HCEC 1CT (cell line): ENCODE measurements at regions not wholly inside any gene's neighbourhood (a gene's known extent, or its start where the extent isn't known, plus 50 kb on each side); places are given as distances from the start of the nearest gene placed in this dataset.
"Not testable (repeated sequence)": the region's sequence is repeated elsewhere in the genome, so short reads cannot be mapped to it uniquely, and the experiment has no call there.

Experiments
- DNase-seq: peaks from one replicate; pipeline ENCODE4 v3.0.0-alpha.2; 2017

DNA sequence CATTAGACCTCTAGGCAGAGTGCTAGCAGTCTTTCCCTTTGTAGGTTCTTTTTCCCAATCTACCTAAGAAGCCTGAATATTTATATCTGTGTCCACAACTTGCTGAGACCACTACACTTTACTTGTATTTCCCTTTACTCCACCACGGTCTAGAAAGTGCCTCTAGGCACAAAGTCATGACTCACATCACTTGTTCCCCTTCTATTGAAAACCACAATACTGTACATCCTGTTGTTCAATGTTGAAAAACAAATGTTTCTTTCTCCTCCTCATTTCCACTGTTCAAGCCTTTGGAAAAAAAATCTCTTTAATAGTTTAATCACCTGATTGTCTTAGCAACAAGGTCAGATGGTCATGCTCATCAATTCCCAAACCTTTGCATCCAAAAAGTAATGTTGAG is 326.7 kb downstream of the GUCY2F start:
- DNase-seq = no peak

DNA sequence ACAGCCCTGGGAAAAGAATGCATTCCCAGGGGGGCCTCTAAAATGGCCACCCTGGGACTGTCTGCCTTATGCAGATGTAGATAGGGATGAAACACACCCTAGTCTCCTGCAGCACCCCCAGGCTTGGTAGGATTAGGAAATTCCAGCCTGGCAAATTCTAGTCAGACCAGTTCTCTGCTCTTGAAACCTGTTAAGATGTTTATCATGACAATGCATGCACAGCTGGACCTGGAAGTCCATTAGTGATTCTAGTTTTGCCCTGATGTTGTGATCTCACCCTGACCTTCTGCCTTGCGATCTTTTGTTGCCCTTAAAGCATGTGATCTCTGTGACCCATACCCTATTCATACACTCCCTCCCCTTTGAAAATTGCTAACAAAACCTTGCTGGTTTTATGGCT is 337.7 kb downstream of the GUCY2F start:
- not testable (repeated sequence) for DNase-seq

DNA sequence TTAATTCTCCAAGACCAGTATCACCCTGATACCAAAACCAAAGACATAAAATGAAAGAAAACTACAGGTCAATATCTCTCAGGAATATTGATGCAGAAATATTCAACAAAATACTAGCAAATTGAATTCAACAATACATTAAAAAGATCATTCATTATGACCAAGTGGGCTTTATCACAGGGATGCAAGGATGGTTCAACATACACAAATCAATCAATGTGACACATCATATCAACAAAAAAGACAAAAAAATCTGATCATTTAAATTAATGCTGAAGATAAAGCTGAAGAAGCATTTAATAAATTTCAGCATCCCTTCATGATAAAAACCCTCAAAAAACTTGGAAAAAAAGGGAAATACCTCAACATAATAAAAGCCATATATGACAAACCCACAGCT is 341.4 kb downstream of the GUCY2F start:
- DNase-seq = no peak

DNA sequence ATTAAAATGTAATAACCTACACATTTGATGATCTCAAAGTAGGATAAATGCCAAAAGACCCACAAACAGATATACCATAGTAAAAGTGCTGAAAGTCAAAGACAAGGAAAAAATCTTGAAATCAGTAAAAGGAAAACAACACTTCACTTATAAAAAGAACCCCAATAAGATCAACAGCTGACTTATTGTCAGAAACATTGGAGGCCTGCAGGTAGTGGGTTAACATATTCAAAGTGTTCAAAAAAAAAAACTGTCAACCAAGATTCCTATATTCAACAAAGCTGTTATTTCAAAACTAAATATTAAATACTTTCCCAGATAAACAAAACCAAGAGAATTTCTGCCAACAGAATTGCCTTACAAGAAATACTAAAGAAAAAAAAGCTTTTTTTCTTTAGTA is 347.1 kb downstream of the GUCY2F start:
- DNase-seq = no peak

DNA sequence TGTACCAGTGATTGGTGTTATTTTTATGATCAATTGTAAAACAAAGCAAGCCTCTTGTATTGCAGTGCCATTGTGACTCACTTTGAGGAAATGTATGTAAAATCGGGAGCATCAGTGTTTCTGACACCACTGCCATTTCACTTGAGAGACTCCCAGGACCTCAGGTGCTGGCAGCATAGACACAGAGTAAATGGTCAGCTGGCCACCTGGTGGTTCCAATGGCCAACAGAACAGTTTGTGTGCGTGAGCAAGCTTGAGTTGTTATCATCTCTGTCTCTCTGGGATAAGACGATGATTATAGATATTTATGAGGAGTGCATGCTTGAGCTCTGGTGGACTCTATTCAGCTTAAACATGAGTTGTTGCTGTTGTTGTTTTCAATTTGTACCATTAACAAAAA is 356.6 kb downstream of the GUCY2F start:
- no peak for DNase-seq

DNA sequence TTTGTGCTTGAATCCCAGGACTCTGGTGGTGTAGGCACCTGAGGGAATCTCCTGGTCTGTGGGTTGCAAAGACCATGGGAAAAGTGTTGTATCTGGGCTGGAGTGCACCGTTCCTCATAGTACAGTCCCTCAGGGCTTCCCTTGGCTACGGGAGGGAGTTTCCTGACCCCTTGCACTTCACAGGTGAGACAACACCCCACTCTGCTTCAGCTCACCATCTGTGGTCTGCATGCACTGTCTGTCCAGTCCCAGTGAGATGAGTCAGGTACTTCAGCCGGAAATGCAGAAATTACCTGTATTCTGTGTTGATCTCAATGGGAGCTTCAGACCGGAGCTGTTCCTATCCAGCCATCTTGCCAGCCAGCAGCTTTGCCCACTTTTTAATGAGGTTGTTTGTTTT is 353.0 kb upstream of the IRS4 start:
- no peak for DNase-seq

DNA sequence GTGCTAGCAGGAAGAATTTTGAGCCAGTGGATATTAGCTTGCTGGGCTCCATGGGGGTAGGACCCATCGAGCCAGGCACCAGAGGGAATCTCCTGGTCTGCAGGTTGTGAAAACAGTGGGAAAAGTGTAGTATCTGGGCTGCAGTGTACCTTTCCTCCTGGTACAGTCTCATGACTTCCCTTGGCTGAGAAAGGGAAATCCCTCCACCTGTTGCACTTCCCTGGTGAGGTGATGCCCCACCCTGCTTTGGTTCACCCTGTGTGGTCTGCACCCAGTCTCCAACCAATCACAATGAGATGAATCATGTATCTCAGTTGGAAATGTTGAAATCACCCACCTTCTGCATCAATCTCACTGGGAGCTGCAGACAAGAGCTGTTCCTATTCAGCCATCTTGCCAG is 341.4 kb upstream of the IRS4 start:
- DNase-seq = no peak

DNA sequence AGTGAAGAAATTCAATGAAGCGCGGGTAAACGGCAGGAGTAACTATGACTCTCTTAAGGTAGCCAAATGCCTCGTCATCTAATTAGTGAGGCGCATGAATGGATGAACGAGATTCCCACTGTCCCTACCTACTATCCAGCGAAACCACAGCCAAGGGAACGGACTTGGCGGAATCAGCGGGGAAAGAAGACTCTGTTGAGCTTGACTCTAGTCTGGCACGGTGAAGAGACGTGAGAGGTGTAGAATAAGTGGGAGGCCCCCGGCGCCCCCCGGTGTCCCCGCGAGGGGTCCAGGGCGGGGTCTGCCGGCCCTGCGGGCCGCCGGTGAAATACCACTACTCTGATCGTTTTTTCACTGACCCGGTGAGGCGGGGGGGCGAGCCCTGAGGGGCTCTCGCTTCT is 317.8 kb upstream of the IRS4 start:
- DNase-seq = not testable (repeated sequence)

DNA sequence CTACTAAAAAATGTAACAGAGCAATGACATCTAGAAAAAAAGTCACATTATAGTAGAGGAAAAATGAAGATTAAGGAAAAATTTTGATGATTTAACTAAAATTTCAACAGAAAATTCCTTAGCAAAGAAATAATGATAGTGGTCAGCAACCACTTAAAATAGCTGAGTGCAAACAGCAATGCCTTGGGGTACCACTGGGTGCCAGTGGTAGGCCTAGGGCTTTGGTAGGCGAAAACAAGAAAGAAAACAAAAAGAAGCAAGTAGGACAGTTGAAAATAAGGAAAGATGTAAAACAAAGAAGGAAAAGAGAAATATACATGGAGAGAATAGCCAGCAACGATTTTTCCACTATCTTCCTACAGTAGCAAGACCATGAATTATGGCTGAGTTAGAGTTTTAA is 313.5 kb upstream of the IRS4 start:
- no peak for DNase-seq

DNA sequence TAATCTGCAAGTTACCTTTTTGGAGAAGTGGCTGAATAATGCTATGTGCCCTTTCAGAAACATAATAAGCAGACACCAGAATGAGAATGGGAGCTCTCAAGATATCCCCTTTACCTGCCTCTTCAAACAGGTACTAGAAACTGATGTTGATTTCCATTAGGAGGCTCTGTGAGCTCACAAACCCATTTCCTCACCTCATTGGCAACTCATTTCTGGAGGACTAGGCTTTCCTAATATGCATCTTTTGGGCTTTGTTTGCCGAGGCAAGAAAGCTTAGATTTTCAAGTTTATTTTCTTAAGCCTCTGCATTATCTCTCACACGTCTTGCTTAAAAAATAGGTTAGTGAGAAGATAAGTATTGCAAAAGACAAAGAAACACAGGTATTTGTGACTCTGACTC is 313.1 kb upstream of the IRS4 start:
- DNase-seq = no peak

DNA sequence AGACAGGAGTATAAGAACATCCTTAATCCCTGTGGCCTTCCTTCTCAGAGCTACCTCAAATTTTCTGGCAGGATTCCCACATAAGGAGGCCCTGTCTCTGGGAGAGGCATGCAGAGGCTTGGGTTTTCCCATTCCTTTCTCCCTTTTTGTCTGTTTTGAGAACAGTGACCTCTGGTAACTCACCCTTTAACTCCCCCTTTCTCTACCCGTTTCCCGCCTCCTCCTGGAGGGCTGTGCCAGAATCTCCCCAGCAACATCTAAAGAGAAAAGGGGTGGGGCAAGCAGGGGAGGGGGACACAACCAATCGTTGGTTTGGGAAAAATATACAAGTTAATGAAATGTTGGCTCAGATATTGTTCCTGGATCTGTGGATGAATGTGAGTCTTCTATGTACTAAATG is 303.7 kb upstream of the IRS4 start:
- no peak for DNase-seq

DNA sequence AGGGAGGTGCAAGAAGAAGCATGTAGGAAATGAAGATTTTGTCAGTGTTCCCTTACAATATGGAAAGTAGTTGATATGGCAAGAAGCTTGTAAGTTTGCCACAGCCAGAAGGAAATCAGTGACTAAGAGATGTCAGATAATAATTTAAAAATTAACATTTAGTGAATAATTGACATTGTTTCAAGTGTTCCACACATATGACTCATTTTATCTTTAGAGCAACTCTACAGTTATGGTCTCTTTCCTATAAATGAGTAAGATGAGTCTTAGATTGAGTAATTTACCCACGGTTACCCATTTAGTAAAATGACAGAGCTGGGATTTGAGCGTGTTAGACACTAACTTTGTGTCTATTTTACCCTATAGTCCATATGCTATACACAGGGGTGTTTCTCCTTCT is 300.3 kb upstream of the IRS4 start:
- no peak for DNase-seq

DNA sequence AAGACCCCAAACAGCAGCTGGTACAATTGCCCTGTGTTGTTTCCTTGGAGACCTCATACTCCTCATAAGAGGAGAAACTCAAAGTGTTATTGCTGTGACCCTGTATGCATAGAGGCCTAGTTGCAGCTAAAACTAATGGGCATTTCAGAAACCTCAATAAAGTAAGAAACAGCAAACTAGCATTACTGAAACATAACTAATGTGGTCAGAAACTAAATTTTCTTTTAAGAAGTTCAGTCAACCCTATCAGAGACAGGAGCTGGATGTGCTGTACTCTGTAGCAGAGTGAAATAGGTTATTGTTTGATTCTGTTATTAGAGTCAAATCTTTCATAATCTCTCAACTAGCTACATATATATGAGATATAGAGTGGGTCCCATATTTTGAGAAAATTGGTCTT is 257.5 kb upstream of the IRS4 start:
- no peak for DNase-seq

DNA sequence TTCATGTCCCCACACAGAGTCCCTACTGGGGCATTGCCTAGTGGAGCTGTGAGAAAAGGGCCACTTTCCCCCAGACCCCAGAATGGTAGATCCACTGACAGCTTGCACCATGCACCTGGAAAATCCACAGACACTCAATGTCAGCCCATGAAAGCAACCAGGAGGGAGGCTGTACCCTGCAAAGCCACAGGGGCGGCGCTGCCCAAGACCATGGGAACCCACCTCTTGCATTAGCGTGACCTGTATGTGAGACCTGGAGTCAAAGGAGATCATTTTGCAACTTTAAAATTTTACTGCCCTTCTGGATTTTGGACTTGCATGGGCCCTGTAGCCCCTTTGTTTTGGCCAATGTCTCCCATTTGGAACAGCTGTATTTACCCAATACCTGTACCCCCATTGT is 236.5 kb upstream of the IRS4 start:
- not testable (repeated sequence) for DNase-seq

DNA sequence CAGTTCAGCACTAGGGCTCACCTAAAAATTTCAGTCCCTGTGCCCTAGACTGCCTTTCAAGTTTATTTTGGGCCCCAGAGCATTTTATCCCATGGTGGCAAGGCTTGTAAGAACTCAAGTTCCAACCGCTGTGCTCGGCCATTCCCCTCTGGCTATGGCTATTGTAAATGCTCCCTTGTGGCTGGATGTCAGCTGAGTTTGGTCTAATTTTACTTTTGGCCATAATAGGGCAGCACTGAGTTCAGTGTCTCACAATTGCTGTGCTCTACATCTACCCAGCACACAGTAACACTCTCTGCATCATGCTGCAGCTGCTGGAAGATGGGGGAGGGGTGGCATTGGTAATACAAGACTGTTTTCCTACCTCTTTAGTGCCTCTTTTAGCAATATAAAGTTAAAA is 210.8 kb upstream of the IRS4 start:
- no peak for DNase-seq

DNA sequence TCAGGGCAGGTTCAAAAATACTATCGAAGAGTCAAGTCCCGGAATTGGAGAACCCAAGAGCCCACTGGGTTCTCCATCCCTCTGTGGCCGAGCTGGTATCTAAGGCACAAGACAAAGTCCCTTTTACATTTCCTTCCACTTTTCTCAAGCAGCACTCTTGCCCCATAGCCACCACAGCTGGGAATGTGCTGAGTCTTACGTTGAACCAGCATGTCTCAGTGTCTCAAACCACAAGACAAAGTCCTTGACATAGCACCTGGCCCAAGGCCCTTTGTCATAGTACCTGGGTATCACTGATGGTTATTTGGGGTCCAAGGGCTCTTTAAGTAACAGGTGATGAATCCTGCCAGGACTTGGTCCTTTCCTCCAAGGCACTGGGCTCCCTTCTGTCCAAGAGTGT is 210.2 kb upstream of the IRS4 start:
- DNase-seq = no peak

DNA sequence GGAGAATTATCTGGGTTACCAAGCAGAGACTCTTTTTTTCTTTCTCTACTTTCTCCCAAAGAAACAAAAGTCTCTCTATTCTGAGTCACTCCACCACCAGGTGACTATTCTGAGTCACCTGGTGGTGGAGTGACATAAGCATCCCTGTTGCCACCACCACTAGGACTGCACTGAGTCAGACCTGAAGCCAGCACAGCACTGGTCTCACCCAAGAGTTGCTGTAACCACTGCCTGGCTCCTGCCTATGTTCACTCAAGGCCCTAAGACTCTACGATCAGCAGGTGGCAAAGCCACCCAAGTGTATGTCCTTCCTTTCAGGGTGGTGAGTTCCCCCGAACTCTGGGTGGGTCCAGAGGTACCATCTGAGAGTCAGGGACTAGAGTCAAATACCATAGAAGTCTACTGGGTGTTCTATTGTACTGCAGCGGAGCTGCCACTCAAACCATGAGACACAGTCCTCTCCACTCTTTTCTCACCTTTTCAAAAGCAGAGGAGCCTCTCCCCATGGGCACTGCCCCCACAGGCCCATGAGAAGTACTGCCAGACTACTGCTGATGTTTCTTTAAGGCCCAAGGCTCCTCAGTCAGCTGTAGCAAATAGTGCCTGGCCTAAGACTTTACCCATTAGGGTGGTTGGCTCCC is 209.6 kb upstream of the IRS4 start:
- DNase-seq = no peak

DNA sequence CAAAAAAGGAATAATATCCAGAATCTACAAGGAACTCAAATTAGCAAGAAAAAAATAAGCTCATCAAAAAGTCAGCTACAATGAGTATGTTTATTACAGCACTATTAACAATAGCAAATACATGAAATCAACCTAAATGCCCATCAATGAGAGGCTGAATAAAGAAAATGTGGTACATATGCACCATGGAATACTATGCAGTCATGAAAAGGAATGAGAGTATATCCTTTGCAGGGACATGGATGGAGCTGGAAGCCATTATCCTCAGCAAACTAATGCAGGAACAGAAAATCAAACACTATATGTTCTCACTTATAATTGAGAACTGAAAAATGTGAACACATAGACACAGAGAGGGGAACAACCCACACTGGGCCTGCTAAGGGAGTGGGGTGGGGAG is 178.4 kb upstream of the IRS4 start:
- no peak for DNase-seq

DNA sequence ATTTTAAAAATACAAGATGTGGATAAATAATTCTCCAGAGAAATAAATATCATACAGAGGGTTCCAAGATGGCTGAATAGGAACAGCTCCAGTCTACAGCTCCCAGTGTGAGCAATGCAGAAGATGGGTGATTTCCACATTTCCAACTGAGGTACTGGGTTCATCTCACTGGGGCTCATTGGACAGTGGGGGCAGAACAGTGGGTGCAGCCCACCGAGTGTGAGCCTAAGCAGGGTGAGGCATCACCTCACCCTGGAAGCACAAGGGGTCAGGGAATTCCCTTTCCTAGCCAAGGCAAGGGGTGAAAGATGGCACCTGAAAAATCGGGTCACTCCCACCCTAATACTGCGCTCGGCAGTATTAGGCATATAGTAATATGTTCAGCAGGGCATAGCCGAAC is 167.5 kb upstream of the IRS4 start:
- not testable (repeated sequence) for DNase-seq

DNA sequence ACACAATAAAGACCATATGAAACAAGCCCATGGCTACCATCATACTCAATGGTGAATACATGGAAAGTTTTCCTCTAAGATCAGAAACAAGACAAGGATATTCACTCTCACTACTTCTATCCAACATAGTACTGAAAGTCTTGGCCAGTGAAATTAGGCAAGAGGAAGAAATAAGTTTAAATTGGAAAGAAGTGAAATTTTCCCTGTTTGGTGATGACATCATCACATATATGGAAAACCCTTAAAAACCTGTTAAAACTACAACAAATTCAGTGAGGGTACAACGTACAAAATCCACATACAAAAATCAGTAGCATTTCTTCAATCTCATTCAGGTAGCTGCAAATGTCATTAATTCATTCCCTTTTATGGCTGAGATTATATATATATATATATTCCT is 164.0 kb upstream of the IRS4 start:
- DNase-seq = no peak

DNA sequence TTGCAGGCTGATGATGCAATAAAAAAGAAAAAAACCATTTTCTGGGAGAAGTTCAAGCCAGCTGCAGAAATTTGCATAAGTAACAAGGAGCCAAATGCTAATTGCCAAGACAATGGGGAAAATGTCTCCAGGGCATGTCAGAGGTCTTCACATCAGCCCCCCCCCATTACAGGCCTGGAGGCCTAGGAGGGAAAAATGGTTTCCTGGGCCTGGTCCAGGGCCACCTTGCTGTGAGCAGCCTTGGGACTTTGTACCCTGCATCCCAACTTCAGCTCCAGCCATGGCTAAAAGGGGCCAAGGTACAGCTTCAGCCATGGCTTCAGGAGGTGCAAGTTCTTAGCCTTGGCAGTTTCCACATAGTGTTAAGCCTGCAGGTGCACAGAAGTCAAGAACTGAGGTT is 160.0 kb upstream of the IRS4 start:
- DNase-seq = not testable (repeated sequence)

DNA sequence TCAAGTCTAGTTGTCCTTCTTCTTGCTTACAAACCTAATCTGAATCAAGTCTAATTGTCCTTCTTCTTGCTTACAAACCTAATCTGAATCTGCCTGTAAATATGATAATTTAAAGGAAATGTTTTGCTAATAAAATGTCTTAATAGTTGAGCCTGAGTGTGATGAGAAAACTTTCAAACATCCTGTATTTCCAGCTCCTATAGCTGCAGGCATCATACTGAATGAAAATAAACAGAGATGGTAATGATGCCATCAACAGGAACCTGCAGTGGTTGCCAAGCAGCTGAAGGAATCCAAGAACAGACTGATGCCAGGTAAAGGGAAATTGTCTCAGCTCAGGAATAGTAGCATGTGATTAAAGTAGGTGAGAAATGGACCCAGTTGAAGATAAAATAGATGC is 156.1 kb upstream of the IRS4 start:
- no peak for DNase-seq

DNA sequence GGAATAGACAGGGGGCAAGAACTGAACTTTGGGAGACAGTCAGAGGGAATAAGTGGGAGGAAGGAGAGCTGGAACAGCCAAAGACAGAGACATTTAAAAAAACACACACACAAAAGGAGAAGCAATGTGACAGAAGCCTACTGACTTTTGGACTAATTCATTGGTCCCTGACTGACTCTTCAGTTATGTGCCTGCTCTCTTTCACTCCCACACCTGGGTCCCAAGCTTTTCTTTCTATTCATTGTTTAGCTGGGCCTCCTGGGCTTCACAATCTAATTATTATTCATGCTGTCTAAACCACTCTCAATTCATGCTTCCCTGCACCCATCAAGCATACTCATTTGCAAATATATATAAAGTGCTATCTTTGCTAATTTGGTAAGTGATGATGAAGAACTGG is 139.2 kb upstream of the IRS4 start:
- no peak for DNase-seq

DNA sequence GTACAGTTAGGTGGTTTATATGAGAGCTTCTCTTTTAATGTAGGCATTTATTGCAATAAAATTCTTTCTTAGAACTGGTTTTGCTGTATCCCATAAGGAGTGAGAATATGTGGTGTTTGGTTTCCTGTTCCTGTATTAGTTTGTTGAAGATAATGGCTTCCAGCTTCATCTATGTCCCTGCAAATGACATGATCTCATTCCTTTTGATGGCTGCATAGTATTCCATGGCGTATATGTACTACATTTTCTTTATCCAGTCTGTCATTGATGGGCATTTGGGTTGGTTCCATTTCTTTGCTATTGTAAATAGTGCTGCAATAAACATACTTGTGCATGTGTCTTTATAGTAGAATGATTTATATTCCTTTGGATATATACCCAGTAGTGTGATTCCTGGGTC is 106.7 kb upstream of the IRS4 start:
- not testable (repeated sequence) for DNase-seq

DNA sequence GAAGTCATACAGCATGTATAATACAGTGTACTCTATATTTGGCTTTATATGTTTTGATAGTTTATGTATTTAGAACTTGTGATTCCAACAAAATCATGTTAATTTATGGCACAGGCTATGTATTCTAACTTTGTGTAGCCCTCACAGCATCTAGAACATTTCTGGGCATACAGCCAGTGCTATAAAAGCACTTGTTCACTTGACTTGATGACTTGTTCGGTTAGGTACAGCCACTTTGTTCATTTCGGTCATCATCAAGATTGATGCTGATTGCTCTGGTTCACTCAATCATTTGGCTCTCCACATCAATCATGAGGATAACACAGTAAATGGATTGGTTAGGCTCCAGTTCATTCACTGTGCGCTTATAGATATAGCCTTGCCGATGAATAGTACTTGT is 97.6 kb upstream of the IRS4 start:
- no peak for DNase-seq

DNA sequence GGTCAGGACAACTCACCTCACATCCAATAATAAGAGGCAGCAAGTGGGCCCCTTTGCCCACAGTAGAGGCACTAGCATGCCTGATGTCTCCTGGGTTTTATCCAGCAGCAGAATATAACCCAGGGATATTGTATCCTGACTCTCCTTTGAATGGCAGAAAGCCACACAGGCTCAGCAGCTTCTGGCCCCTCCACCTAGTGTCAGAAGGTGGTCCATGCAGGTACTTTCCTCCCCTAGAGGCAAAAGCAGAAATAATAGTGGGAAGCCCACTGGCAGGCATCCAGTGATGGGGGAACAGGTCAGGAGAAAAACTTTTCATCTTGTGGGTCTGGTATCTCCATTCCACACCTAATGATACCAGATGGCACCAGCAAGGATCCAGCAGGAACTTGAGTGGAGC is 75.5 kb upstream of the IRS4 start:
- no peak for DNase-seq
